ENCODE measurements at regions not wholly inside any gene's neighbourhood (a gene's known extent, or its start where the extent isn't known, plus 50 kb on each side); places are given as distances from the start of the nearest gene placed in this dataset.
"Not testable (repeated sequence)": the region's sequence is repeated elsewhere in the genome, so short reads cannot be mapped to it uniquely, and the experiment has no call there.

GRCh38 chr6:9025796-9026394 lies 590.5 kb upstream of the SLC35B3 start:
- DNase-seq (ENCODE audit: low read depth in 3 of 3) = no peak

- DNase-seq (ENCODE audit: low read depth in 3 of 3) = no peak
Observed at GRCh38 chr6:9025228-9025627, 589.9 kb upstream of the SLC35B3 start.

GRCh38 chr6:9024246-9024645 lies 588.9 kb upstream of the SLC35B3 start:
- not testable (repeated sequence) for DNase-seq (ENCODE audit: low read depth in 3 of 3)

- DNase-seq (ENCODE audit: low read depth in 3 of 3) = no peak
Observed at GRCh38 chr6:9020001-9020400, 584.7 kb upstream of the SLC35B3 start.

GRCh38 chr6:9009931-9010330 lies 574.6 kb upstream of the SLC35B3 start:
- DNase-seq (ENCODE audit: low read depth in 3 of 3) = no peak

GRCh38 chr6:9007027-9007426 lies 571.7 kb upstream of the SLC35B3 start:
- DNase-seq (ENCODE audit: low read depth in 3 of 3) = no peak

GRCh38 chr6:9002833-9003232 lies 567.5 kb upstream of the SLC35B3 start:
- DNase-seq (ENCODE audit: low read depth in 3 of 3) = no peak

- no peak for DNase-seq (ENCODE audit: low read depth in 3 of 3)
Observed at GRCh38 chr6:8995156-8995555, 559.8 kb upstream of the SLC35B3 start.

- no peak for DNase-seq (ENCODE audit: low read depth in 3 of 3)
Observed at GRCh38 chr6:8993111-8993510, 557.8 kb upstream of the SLC35B3 start.

GRCh38 chr6:8991844-8992243 lies 556.5 kb upstream of the SLC35B3 start:
- no peak for DNase-seq (ENCODE audit: low read depth in 3 of 3)

- DNase-seq (ENCODE audit: low read depth in 3 of 3) = no peak
Observed at GRCh38 chr6:8990075-8990474, 554.7 kb upstream of the SLC35B3 start.

GRCh38 chr6:8983202-8983688 lies 547.9 kb upstream of the SLC35B3 start:
- DNase-seq (ENCODE audit: low read depth in 3 of 3) = peak; percentile 5 to 9 (median 7)

- DNase-seq (ENCODE audit: low read depth in 3 of 3) = no peak
Observed at GRCh38 chr6:8982668-8983067, 547.3 kb upstream of the SLC35B3 start.

- no peak for DNase-seq (ENCODE audit: low read depth in 3 of 3)
Observed at GRCh38 chr6:8973395-8973794, 538.0 kb upstream of the SLC35B3 start.

GRCh38 chr6:8969747-8970146 lies 534.4 kb upstream of the SLC35B3 start:
- no peak for DNase-seq (ENCODE audit: low read depth in 3 of 3)

- no peak for DNase-seq (ENCODE audit: low read depth in 3 of 3)
Observed at GRCh38 chr6:8958894-8959511, 523.7 kb upstream of the SLC35B3 start.

GRCh38 chr6:8953310-8953709 lies 518.0 kb upstream of the SLC35B3 start:
- DNase-seq (ENCODE audit: low read depth in 3 of 3) = no peak

GRCh38 chr6:8948733-8949132 lies 513.4 kb upstream of the SLC35B3 start:
- no peak for DNase-seq (ENCODE audit: low read depth in 3 of 3)

- no peak for DNase-seq (ENCODE audit: low read depth in 3 of 3)
Observed at GRCh38 chr6:8947900-8948299, 512.6 kb upstream of the SLC35B3 start.

GRCh38 chr6:8944548-8944947 lies 509.2 kb upstream of the SLC35B3 start:
- no peak for DNase-seq (ENCODE audit: low read depth in 3 of 3)

- DNase-seq (ENCODE audit: low read depth in 3 of 3) = no peak
Observed at GRCh38 chr6:8943073-8943472, 507.7 kb upstream of the SLC35B3 start.

- DNase-seq (ENCODE audit: low read depth in 3 of 3) = no peak
Observed at GRCh38 chr6:8941577-8941976, 506.2 kb upstream of the SLC35B3 start.

- no peak for DNase-seq (ENCODE audit: low read depth in 3 of 3)
Observed at GRCh38 chr6:8940356-8940755, 505.0 kb upstream of the SLC35B3 start.

- no peak for DNase-seq (ENCODE audit: low read depth in 3 of 3)
Observed at GRCh38 chr6:8939615-8940014, 504.3 kb upstream of the SLC35B3 start.
